ENCODE measurements at regions not wholly inside any gene's neighbourhood (a gene's known extent, or its start where the extent isn't known, plus 50 kb on each side); places are given as distances from the start of the nearest gene placed in this dataset.

DNA sequence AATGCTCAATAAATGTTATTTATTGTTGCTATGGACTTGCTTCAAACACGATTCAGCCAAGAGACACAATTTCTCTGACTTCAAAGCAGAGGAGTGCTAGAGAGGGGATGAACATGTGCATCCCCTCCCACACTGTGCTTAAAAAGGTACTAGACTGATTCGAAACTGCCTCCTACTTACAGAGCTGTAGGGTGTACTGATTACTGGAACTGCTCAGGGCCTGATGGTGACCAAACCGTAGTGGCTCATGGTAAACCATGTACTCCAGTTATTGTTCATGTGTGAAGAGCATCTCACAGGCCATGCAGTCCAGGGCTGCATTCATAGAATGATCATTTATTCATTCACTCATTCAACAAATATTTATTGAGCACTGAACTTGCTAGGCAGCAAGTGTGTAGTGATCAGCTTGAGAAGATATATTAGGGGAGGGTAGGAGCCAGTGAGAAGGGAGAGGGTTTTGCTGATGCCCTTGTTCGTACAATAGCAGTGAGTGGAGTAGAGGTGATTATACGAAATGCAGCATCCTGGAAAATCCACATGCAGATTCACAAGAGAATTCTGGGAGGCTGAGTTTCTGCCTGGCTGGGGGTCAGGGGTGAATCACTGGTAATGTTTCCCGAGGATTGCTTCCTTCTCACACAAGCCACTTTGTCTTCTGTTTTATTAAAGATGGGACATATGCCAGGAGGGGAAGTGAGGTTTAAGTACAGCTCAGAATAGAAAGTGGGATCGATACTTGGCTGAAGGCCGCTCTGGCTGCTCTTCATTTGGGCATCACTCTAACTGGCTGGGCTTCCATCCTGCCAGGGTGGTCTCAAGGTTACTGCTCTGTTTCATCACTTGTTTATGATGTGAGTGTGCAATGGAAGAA lies 245.4 kb downstream of the RAD51AP2 start:
- H3K4me3 Mint-ChIP-seq = no peak overlapping the region
- intact Hi-C loops (cut with micrococcal nuclease) = no loop called here
- no peaks in the 10 kb centered on the region for H3K36me3 Mint-ChIP-seq (ENCODE audit: low read depth)

DNA sequence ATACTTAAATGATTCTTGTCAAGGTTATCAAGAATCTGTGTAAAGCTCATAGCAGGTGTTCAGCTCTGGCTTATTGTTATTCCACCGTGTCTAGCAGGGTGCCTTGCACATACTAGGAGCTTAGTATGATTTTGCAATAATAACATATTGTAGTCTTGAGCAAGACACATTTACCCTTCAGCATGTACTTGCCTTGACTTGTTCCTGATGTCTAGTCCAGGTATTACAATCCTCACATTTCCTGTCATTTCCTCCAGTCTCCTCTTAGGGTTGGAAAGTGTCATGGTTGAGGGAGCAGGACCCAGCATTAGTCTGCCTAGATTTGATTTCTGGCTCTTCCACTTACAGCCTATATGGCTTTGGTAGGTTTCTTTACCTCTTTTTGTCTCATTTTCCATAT lies 246.1 kb downstream of the RAD51AP2 start:
- Mint-ChIP-seq H3K4me1 (ENCODE audit: low read depth) (no peaks in the 10 kb centered on the region), H3K27me3 (no peaks in the 10 kb centered on the region), H3K36me3 (ENCODE audit: low read depth) (no peaks in the 10 kb centered on the region), H3K4me3 (no peak overlapping the region), H3K27ac (no peak overlapping the region), H3K9me3 (peaks cover 8% of the 10 kb centered on the region)
- intact Hi-C loops (cut with micrococcal nuclease) = no loop called here

More for the DNA sequence above, 245.4 kb downstream of the RAD51AP2 start:
- no peak overlapping the region for H3K27ac Mint-ChIP-seq
- peaks cover 8% of the 10 kb centered on the region for H3K9me3 Mint-ChIP-seq
- H3K27me3 Mint-ChIP-seq = no peaks in the 10 kb centered on the region
- H3K4me1 Mint-ChIP-seq (ENCODE audit: low read depth) = no peaks in the 10 kb centered on the region

DNA sequence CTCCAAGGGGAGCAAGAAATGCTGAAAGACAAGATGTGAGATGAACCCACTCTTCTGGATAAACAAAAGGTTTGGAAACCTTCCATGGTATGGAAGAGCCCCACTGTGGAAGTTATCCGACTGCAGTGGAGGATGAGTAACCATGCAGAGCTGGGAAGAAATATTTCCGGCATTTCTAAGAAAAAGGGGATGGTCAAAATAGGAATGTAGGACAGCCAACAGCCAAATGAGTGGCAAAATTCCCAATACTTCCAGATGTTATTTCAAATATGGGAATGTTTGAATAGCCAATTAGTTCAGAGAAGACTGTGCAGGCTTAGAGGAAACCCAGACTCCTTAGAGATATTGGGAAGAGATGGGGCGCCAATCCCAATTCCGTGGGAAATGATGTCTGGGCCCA lies 246.8 kb downstream of the RAD51AP2 start:
- Mint-ChIP-seq H3K27me3 (no peaks in the 10 kb centered on the region), H3K4me1 (ENCODE audit: low read depth) (no peaks in the 10 kb centered on the region), H3K27ac (no peak overlapping the region), H3K4me3 (no peak overlapping the region), H3K36me3 (ENCODE audit: low read depth) (no peaks in the 10 kb centered on the region), H3K9me3 (peaks cover 5% of the 10 kb centered on the region)
- intact Hi-C loops (cut with micrococcal nuclease) = no loop called here

DNA sequence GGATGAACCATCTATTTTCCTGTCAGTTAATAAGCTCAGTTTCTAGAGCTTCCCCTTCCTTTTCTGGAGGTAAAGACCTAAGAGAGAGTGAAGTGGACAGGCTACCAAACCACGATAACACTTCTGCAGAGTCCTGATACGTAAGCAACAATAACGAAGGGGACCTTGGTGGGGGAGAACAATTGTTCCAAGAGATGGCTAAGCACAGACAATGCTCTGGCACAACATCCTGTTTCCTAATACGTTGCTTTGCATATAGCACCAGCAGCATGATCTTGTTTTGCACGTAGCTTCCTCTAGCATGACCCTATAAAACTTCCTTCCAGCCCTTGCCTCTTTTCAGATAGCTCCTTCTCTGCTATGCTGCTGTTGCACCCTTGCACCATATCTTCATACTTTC lies 247.3 kb downstream of the RAD51AP2 start:
- Mint-ChIP-seq H3K36me3 (ENCODE audit: low read depth) (no peaks in the 10 kb centered on the region), H3K27ac (no peak overlapping the region), H3K4me1 (ENCODE audit: low read depth) (no peaks in the 10 kb centered on the region), H3K9me3 (no peaks in the 10 kb centered on the region), H3K4me3 (no peak overlapping the region), H3K27me3 (no peaks in the 10 kb centered on the region)
- intact Hi-C loops (cut with micrococcal nuclease) = no loop called here

DNA sequence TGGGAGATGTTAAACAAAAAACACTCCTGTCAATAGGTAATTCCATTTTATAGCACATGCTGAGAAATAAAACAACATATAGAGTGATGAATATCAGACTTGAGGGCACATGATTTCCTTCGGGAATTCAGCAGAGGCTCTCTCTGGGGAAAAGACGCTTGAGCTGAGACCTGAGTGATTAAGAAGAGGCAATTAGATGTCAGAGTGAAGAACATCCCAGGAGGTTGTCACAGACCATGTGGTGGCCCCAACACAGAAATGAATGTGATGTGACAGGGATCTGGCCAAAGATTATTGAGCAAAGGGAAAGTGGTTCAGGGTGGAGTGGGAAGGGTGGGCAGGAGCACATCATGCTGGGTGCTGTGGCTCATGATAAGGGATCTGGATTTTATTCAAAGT lies 254.7 kb downstream of the RAD51AP2 start:
- H3K9me3 Mint-ChIP-seq = no peaks in the 10 kb centered on the region
- no peak overlapping the region for H3K27ac Mint-ChIP-seq
- no peaks in the 10 kb centered on the region for H3K36me3 Mint-ChIP-seq (ENCODE audit: low read depth)
- no peaks in the 10 kb centered on the region for H3K27me3 Mint-ChIP-seq
- no peaks in the 10 kb centered on the region for H3K4me1 Mint-ChIP-seq (ENCODE audit: low read depth)
- H3K4me3 Mint-ChIP-seq = no peak overlapping the region
- intact Hi-C loops (cut with micrococcal nuclease) = no loop called here

DNA sequence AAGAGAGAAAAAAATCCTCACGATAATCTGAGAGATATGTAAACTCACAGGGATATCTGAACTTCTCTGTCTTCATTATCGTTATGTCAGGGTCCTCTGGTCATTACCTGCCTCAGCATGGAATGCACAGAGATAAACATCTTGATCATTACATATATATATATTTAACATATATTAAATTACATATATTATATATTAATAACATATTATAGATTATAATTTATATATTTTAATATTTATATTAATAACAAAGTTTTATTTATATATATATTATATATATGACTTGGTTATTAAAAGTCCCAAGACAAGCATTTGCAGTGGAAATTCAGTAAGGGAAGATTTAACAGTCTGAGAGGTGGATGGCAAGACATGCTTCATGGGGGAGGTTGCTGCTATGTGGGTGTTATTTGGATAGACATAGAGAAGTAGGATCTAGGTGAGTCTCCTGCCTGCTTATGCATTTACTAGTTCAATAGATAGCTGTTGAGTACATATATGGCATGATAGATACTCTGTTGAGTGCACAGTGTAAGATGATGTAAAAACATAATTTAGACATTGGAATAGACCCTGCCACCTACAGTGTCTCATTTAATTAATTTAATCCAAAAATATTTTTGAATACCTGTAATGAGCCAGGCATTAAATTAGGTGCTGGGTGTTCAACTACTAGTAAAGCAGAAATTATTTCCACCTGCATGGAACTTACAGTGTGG lies 255.2 kb downstream of the RAD51AP2 start:
- Mint-ChIP-seq H3K9me3 (no peaks in the 10 kb centered on the region), H3K4me1 (ENCODE audit: low read depth) (no peaks in the 10 kb centered on the region), H3K27ac (no peak overlapping the region), H3K36me3 (ENCODE audit: low read depth) (no peaks in the 10 kb centered on the region), H3K27me3 (no peaks in the 10 kb centered on the region), H3K4me3 (no peak overlapping the region)
- intact Hi-C loops (cut with micrococcal nuclease) = no loop called here

DNA sequence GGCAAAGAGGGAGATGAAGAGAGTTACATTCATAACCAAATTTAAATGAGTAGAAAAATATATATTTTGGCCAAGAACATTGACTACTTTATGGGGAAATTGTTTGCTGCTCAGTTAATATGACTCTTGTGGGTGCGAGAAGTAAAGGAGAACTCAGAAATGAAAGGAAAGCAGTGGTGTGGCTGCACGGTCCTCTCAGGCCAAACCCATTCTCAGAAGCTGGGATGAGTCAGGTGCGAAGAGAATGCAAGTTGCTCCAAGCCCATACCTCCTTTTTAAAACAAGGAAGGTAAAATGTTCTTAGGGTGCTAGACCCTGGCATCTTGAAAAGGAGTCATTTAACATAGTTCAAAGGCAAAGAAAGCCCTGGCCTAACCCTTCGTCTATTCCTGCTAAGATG lies 258.6 kb downstream of the RAD51AP2 start:
- H3K4me3 Mint-ChIP-seq = no peak overlapping the region
- no peaks in the 10 kb centered on the region for H3K4me1 Mint-ChIP-seq (ENCODE audit: low read depth)
- H3K9me3 Mint-ChIP-seq = no peaks in the 10 kb centered on the region
- no peaks in the 10 kb centered on the region for H3K36me3 Mint-ChIP-seq (ENCODE audit: low read depth)
- no peaks in the 10 kb centered on the region for H3K27me3 Mint-ChIP-seq
- intact Hi-C loops (cut with micrococcal nuclease) = no loop called here
- H3K27ac Mint-ChIP-seq = no peak overlapping the region

DNA sequence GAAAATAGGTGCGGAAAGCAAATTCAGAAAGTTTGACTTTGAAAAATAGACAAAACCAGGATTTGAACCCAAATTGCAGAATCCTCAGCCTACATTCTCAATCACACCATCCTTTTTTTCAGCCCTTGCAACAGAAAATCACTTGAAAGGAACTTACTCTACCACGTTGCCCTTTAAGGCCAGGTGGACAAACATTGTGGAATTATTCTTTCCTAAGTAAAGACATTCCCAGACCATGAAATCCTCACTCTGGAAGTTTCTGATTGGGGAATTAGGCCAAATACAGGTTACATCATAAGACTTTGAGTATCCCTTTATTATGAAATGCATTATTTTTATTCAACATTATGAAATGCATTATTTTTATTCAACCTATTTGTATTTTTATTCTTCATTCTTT lies 259.4 kb downstream of the RAD51AP2 start:
- no peaks in the 10 kb centered on the region for H3K4me1 Mint-ChIP-seq (ENCODE audit: low read depth)
- intact Hi-C loops (cut with micrococcal nuclease) = no loop called here
- no peak overlapping the region for H3K4me3 Mint-ChIP-seq
- H3K27ac Mint-ChIP-seq = no peak overlapping the region
- H3K27me3 Mint-ChIP-seq = no peaks in the 10 kb centered on the region
- H3K36me3 Mint-ChIP-seq (ENCODE audit: low read depth) = no peaks in the 10 kb centered on the region
- no peaks in the 10 kb centered on the region for H3K9me3 Mint-ChIP-seq

DNA sequence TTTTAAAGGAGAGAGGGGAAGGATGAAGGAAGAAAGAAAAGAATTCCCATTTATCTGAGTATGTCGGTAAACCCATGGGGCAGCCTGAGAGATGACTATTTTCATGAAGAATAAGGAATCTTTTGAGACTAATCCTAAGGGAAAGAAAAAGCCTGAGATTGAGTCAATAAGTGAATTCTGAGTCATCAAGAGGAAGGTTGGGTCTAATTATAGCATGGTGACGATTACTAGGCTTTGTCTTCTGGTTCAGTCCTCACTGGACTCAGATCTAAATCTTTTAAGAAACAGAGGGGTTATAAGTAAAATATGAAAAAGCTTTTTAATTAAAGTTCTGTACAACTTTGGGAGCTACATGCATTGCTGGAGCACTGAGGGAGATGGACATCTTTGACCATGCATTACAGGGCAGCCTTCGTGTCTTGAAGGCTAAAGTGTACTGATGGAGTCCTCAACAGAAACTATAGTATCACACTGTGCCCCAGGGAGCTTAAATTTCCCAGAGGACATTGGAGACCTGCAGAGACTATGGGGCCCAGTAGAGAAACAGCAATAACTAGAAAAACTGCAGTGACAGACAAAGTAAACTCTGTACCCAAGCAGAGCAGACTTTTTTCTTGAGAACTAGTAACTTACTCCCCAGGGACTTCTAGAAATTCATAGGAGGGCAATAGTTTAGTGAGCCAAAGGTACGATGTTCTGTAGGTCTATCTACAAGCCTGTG lies 260.9 kb downstream of the RAD51AP2 start:
- Mint-ChIP-seq H3K4me3 (no peak overlapping the region), H3K9me3 (no peaks in the 10 kb centered on the region), H3K27ac (no peak overlapping the region), H3K27me3 (no peaks in the 10 kb centered on the region), H3K36me3 (ENCODE audit: low read depth) (no peaks in the 10 kb centered on the region), H3K4me1 (ENCODE audit: low read depth) (no peaks in the 10 kb centered on the region)
- intact Hi-C loops (cut with micrococcal nuclease) = no loop called here

DNA sequence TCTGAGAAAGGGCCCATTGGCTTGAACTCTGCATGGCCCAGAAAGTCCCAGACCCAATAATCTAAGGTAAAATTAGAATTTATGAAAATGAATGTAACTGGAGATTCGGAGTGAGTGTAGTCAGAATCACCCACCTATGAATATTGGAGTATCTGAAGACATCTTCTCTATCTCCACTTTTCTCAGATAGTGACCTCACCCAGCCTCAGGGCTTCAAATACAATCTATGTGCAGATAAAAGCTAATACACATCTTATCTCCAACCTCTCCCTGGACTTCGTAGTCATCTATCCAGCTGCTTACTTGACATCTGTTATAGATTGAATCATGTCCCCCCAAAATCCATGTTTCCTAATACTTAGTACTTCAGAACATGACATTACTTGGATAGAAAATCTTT lies 263.2 kb downstream of the RAD51AP2 start:
- no peaks in the 10 kb centered on the region for H3K4me1 Mint-ChIP-seq (ENCODE audit: low read depth)

DNA sequence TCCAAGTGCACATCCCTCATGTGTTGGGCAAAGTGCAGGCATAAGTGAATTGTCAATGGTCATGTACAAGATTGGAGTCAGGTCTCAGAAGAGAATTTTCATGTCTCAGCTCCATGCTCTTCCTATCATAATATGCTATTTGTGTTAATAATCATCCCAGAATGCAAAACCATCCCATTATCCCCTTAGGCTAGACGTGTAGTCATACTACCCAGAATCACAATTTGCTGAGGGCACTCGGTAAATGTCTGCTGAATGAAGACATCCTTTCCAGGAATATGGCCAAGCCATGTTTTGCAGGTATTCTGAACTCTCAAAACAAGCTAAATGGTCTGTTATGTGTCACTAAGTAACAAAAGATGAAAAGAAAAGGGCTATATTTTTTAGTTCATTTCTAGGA lies 263.8 kb downstream of the RAD51AP2 start:
- H3K27ac Mint-ChIP-seq = no peak overlapping the region
- intact Hi-C loops (cut with micrococcal nuclease) = no loop called here
- H3K9me3 Mint-ChIP-seq = no peaks in the 10 kb centered on the region
- no peak overlapping the region for H3K4me3 Mint-ChIP-seq
- no peaks in the 10 kb centered on the region for H3K36me3 Mint-ChIP-seq (ENCODE audit: low read depth)
- no peaks in the 10 kb centered on the region for H3K27me3 Mint-ChIP-seq
- no peaks in the 10 kb centered on the region for H3K4me1 Mint-ChIP-seq (ENCODE audit: low read depth)

More for the DNA sequence above, 263.2 kb downstream of the RAD51AP2 start:
- Mint-ChIP-seq H3K36me3 (ENCODE audit: low read depth) (no peaks in the 10 kb centered on the region), H3K4me3 (no peak overlapping the region), H3K27ac (no peak overlapping the region), H3K9me3 (no peaks in the 10 kb centered on the region), H3K27me3 (no peaks in the 10 kb centered on the region)
- intact Hi-C loops (cut with micrococcal nuclease) = no loop called here

DNA sequence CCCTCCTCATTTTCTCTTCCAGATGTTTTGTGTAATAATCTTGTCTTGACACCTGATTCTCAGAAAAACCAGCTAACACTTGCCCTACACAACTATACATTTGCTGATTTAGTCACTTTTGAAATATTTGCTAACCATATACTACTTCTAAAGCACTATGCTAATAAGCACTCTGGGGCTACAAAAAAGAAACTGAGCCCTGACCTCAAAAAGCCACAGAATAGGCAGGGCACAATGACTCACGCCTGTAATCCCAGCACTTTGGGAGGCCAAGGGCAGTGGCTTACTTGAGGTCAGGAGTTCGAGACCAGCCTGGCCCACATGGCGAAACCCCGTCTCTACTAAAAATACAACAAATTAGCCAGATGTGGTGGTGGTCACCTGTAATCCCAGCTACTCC lies 266.0 kb downstream of the RAD51AP2 start:
- Mint-ChIP-seq H3K4me3 (no peak overlapping the region), H3K36me3 (ENCODE audit: low read depth) (no peaks in the 10 kb centered on the region), H3K4me1 (ENCODE audit: low read depth) (no peaks in the 10 kb centered on the region), H3K27me3 (no peaks in the 10 kb centered on the region), H3K9me3 (no peaks in the 10 kb centered on the region), H3K27ac (no peak overlapping the region)
- intact Hi-C loops (cut with micrococcal nuclease) = no loop called here

DNA sequence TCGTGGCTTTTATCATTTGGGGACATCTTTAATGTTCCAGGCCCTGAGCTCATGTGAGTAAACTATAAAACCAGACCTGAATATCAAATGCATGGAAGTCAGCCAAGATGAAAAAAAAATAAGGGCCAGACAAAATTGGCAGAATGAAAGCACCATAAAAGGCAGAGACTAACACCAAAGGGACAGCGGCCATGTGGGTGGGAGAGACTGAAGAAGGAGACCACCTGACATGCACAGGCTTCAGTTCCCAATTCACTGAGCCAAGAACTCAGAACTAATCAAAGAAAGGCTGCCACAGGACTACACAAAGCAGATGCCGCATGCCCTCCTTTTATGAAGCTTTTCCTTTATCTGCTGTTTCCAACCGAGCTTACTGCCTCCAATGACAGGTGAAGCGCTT lies 267.1 kb downstream of the RAD51AP2 start:
- H3K9me3 Mint-ChIP-seq = no peaks in the 10 kb centered on the region
- no peaks in the 10 kb centered on the region for H3K36me3 Mint-ChIP-seq (ENCODE audit: low read depth)
- intact Hi-C loops (cut with micrococcal nuclease) = no loop called here
- H3K4me3 Mint-ChIP-seq = no peak overlapping the region
- no peaks in the 10 kb centered on the region for H3K27me3 Mint-ChIP-seq
- H3K27ac Mint-ChIP-seq = no peak overlapping the region
- no peaks in the 10 kb centered on the region for H3K4me1 Mint-ChIP-seq (ENCODE audit: low read depth)

DNA sequence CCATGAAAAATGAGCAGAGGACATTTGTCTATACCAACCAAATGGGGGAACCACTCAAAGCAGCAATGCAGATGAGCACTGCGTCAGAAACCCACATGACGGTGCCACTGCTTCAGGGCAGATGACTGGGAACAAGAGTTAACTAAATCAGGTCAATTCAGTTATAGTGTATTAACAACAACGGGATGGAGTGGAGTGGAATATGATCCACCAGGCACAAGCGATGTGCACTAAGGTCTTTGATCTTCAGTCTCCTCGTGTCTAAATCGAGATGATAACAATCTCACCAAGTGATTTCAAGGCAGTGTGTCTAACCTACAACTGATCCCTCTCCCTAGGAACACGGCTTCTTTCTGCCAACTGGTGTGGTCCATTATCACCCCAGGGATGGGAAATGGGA lies 269.0 kb downstream of the RAD51AP2 start:
- intact Hi-C loops (cut with micrococcal nuclease) = no loop called here
- H3K4me3 Mint-ChIP-seq = no peak overlapping the region

More for the DNA sequence above, 269.0 kb downstream of the RAD51AP2 start:
- no peaks in the 10 kb centered on the region for H3K9me3 Mint-ChIP-seq
- no peaks in the 10 kb centered on the region for H3K36me3 Mint-ChIP-seq (ENCODE audit: low read depth)
- no peak overlapping the region for H3K27ac Mint-ChIP-seq
- H3K27me3 Mint-ChIP-seq = no peaks in the 10 kb centered on the region
- no peaks in the 10 kb centered on the region for H3K4me1 Mint-ChIP-seq (ENCODE audit: low read depth)

Data from dendritic cell treated with granulocyte-macrophage colony-stimulating factor and Interleukin-4, amounts not matched to agents 40 ng/mL and 50 ng/mL, for 4 days (primary cell).